ENCODE measurements at regions not wholly inside any gene's neighbourhood (a gene's known extent, or its start where the extent isn't known, plus 50 kb on each side); places are given as distances from the start of the nearest gene placed in this dataset.

DNA sequence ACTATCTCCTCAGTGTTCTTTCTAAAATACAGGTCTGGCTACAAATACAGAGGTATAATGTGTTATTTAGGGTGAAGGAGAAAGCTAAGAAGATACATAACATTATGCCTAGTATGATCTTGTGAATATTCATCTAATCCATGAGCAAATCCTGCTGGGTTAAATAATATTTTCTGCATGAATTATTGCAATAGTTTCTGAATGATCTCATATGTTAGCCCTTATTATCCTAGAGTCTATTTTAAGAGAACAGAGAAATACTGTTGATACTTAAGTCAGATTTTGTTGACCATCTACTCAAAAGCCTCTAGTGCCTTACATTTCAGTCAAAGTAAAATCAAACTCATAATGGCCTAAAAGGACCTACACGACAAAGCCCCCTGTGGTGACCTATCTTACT is 382.3 kb downstream of the FIGN start:
- Histone ChIP-seq H3K27ac (ENCODE audit: low read length) (no peak overlapping the region), H3K4me2 (ENCODE audit: low read length) (no peak overlapping the region)
- TF ChIP-seq EZH2phosphoT487 (IDR thresholded peaks at IDR 0.05; ENCODE audit: low read depth), result no peak
- TF ChIP-seq, protein P1, sequence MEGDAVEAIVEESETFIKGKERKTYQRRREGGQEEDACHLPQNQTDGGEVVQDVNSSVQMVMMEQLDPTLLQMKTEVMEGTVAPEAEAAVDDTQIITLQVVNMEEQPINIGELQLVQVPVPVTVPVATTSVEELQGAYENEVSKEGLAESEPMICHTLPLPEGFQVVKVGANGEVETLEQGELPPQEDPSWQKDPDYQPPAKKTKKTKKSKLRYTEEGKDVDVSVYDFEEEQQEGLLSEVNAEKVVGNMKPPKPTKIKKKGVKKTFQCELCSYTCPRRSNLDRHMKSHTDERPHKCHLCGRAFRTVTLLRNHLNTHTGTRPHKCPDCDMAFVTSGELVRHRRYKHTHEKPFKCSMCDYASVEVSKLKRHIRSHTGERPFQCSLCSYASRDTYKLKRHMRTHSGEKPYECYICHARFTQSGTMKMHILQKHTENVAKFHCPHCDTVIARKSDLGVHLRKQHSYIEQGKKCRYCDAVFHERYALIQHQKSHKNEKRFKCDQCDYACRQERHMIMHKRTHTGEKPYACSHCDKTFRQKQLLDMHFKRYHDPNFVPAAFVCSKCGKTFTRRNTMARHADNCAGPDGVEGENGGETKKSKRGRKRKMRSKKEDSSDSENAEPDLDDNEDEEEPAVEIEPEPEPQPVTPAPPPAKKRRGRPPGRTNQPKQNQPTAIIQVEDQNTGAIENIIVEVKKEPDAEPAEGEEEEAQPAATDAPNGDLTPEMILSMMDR (IDR thresholded peaks at IDR 0.05; ENCODE audit: low read depth, low read length), result no peak

DNA sequence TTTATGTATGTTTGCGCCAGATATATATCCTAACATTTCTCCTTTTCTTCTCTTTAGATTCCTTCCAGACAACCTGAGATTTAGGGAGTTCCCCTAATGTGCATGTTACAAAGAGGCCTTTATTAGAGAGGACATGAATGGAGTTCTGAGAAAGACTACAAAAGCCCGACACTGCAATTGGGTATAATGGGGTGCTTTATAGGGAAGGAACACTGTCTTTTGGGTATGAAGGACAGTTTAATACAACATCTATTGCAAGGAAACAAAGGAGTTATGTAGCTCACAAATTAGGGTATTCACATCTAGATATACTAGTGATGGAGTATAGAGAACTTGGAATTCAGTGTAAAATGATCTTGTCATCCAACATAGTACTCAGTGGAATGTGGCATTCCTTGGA is 383.8 kb downstream of the FIGN start:
- H3K4me2 ChIP-seq (ENCODE audit: low read length), result no peak overlapping the region

More for the DNA sequence above, 382.3 kb downstream of the FIGN start:
- H3K36me3 ChIP-seq (replicated peaks; ENCODE audit: low read depth, low read length), result no peaks in the 10 kb centered on the region
- H4K20me1 ChIP-seq (ENCODE audit: insufficient read depth, low read length), result no peaks in the 10 kb centered on the region
- H2AFZ ChIP-seq (ENCODE audit: low read depth, low read length), result no peak overlapping the region
- no peaks in the 10 kb centered on the region for H3K9me3 ChIP-seq (ENCODE audit: insufficient read depth, low read length)
- no peak overlapping the region for H3K4me3 ChIP-seq (ENCODE audit: low read length)
- peaks cover 22% of the 10 kb centered on the region for H3K4me1 ChIP-seq (ENCODE audit: low read length)
- H3K9ac ChIP-seq (ENCODE audit: low read length), result no peak overlapping the region
- H3K27me3 ChIP-seq (ENCODE audit: low read depth, low read length), result no peaks in the 10 kb centered on the region
- no peaks in the 10 kb centered on the region for H3K79me2 ChIP-seq (ENCODE audit: low read length)

DNA sequence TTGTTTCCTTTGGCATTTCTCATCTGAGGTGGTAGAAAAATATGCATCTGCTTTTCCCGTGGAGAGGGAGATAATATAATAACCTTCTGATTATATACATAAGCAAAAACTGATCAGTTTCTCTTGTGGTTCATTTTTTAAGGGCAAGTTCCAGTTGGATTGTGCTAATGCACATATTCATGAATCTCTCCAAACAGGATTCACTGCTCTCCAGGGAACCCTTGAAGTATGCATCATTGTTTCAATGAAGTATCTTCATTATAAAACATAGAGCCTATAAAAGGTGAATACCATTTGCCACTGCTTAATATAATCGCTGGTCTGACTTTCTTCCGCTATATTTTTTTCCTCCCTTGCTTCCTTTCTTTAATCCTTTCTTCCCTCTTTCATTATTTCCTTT is 384.7 kb downstream of the FIGN start:
- TF ChIP-seq EZH2phosphoT487 (IDR thresholded peaks at IDR 0.05; ENCODE audit: low read depth), result no peak
- TF ChIP-seq, protein P1 (IDR thresholded peaks at IDR 0.05; ENCODE audit: low read depth, low read length), result no peak
- H3K36me3 ChIP-seq (replicated peaks; ENCODE audit: low read depth, low read length), result no peaks in the 10 kb centered on the region
- no peak overlapping the region for H2AFZ ChIP-seq (ENCODE audit: low read depth, low read length)
- no peak overlapping the region for H3K27ac ChIP-seq (ENCODE audit: low read length)
- H3K79me2 ChIP-seq (ENCODE audit: low read length), result no peaks in the 10 kb centered on the region
- H4K20me1 ChIP-seq (ENCODE audit: insufficient read depth, low read length), result no peaks in the 10 kb centered on the region
- H3K4me3 ChIP-seq (ENCODE audit: low read length), result no peak overlapping the region
- H3K9ac ChIP-seq (ENCODE audit: low read length), result no peak overlapping the region
- no peaks in the 10 kb centered on the region for H3K9me3 ChIP-seq (ENCODE audit: insufficient read depth, low read length)
- peaks cover 22% of the 10 kb centered on the region for H3K4me1 ChIP-seq (ENCODE audit: low read length)
- no peaks in the 10 kb centered on the region for H3K27me3 ChIP-seq (ENCODE audit: low read depth, low read length)
- H3K4me2 ChIP-seq (ENCODE audit: low read length), result no peak overlapping the region

More for the DNA sequence above, 383.8 kb downstream of the FIGN start:
- H3K27me3 ChIP-seq (ENCODE audit: low read depth, low read length), result no peaks in the 10 kb centered on the region
- H3K27ac ChIP-seq (ENCODE audit: low read length), result no peak overlapping the region
- peaks cover 22% of the 10 kb centered on the region for H3K4me1 ChIP-seq (ENCODE audit: low read length)
- no peak overlapping the region for H3K4me3 ChIP-seq (ENCODE audit: low read length)
- H2AFZ ChIP-seq (ENCODE audit: low read depth, low read length), result no peak overlapping the region
- no peaks in the 10 kb centered on the region for H3K9me3 ChIP-seq (ENCODE audit: insufficient read depth, low read length)
- no peak overlapping the region for H3K9ac ChIP-seq (ENCODE audit: low read length)
- no peaks in the 10 kb centered on the region for H3K79me2 ChIP-seq (ENCODE audit: low read length)
- H4K20me1 ChIP-seq (ENCODE audit: insufficient read depth, low read length), result no peaks in the 10 kb centered on the region
- no peaks in the 10 kb centered on the region for H3K36me3 ChIP-seq (replicated peaks; ENCODE audit: low read depth, low read length)
- TF ChIP-seq, protein P1 (IDR thresholded peaks at IDR 0.05; ENCODE audit: low read depth, low read length), result no peak
- no peak for TF ChIP-seq EZH2phosphoT487 (IDR thresholded peaks at IDR 0.05; ENCODE audit: low read depth)

DNA sequence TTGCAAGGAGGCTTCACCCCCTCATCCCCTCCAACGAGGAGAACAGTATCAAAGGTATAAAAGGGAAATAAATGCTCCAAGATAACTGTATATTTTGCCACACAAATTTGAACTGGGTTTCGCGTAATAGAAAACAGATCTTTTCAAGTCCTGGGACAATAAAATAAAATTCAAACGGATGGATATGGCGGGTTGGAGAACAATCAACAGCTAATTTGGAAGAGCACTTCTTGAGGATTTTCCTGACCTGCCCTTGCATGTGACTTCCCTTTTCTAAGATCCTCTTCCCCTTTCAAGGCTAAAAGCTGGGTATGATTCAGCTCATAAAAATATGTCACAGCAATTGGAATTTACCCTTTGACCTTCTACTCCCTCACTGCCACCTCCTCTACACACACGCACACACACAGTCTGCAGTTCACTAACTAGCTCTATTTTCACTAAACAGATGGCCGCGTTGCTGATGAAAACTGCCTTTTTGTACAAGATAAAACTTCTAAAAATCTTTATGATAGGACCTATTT is 386.9 kb downstream of the FIGN start:
- Histone ChIP-seq H4K20me1 (ENCODE audit: insufficient read depth, low read length) (no peaks in the 10 kb centered on the region), H3K27ac (ENCODE audit: low read length) (no peak overlapping the region), H3K36me3 (replicated peaks; ENCODE audit: low read depth, low read length) (no peaks in the 10 kb centered on the region), H3K4me2 (ENCODE audit: low read length) (no peak overlapping the region), H3K79me2 (ENCODE audit: low read length) (no peaks in the 10 kb centered on the region), H3K9ac (ENCODE audit: low read length) (no peak overlapping the region), H3K9me3 (ENCODE audit: insufficient read depth, low read length) (no peaks in the 10 kb centered on the region), H2AFZ (ENCODE audit: low read depth, low read length) (no peak overlapping the region), H3K4me1 (ENCODE audit: low read length) (peaks cover 22% of the 10 kb centered on the region), H3K27me3 (ENCODE audit: low read depth, low read length) (no peaks in the 10 kb centered on the region), H3K4me3 (ENCODE audit: low read length) (no peak overlapping the region)
- TF ChIP-seq, protein P1 (IDR thresholded peaks at IDR 0.05; ENCODE audit: low read depth, low read length), result no peak
- TF ChIP-seq EZH2phosphoT487 (IDR thresholded peaks at IDR 0.05; ENCODE audit: low read depth), result no peak

Measured in OCI-LY3 (cell line).